ENCODE measurements at regions not wholly inside any gene's neighbourhood (a gene's known extent, or its start where the extent isn't known, plus 50 kb on each side); places are given as distances from the start of the nearest gene placed in this dataset.

- H3K4me1 ChIP-seq = no peaks in the 10 kb centered on the region
- H3K36me3 ChIP-seq = no peaks in the 10 kb centered on the region
- TF ChIP-seq POLR2A (IDR thresholded peaks at IDR 0.05) = no peak
- TF ChIP-seq CTCF (IDR thresholded peaks at IDR 0.05 in 4 of 5, conservative IDR thresholded peaks at IDR 0.05 in 1 of 5) = no peak
- no peak overlapping the region for H3K4me3 ChIP-seq
- H3K27me3 ChIP-seq = no peaks in the 10 kb centered on the region
- in situ Hi-C loops (cut with MboI; ENCODE audit: low sequenced_read_pairs in 4 of 4) (no loop called here), intact Hi-C loops (cut with DNase I; ENCODE audit: low total_unique reads) (no loop called here)
- DNase-seq (no peak), ATAC-seq (no peak)
- H3K27ac ChIP-seq = no peak overlapping the region
- peaks cover 0 to 5% (median 0%) of the 10 kb centered on the region in 3 donors for H3K9me3 ChIP-seq
Measured at GRCh38 chr6:74510878-74511277, 695.0 kb downstream of the COL12A1 start.

GRCh38 chr6:74507649-74508048 lies 698.2 kb downstream of the COL12A1 start:
- Histone ChIP-seq H3K4me3 (no peak overlapping the region), H3K4me1 (no peaks in the 10 kb centered on the region), H3K27me3 (no peaks in the 10 kb centered on the region), H3K9me3 (peaks cover 0 to 8% (median 0%) of the 10 kb centered on the region in 3 donors), H3K36me3 (no peaks in the 10 kb centered on the region), H3K27ac (no peak overlapping the region)
- ATAC-seq = no peak
- intact Hi-C loops (cut with DNase I; ENCODE audit: low total_unique reads) = no loop called here
- no peak for DNase-seq
- in situ Hi-C loops (cut with MboI; ENCODE audit: low sequenced_read_pairs in 4 of 4) = no loop called here
- TF ChIP-seq CTCF (IDR thresholded peaks at IDR 0.05 in 4 of 5, conservative IDR thresholded peaks at IDR 0.05 in 1 of 5) = no peak
- no peak for TF ChIP-seq POLR2A (IDR thresholded peaks at IDR 0.05)

- no peak overlapping the region for H3K4me3 ChIP-seq
- in situ Hi-C loops (cut with MboI; ENCODE audit: low sequenced_read_pairs in 4 of 4) = no loop called here
- H3K36me3 ChIP-seq = no peaks in the 10 kb centered on the region
- peaks cover 0 to 8% (median 0%) of the 10 kb centered on the region in 3 donors for H3K9me3 ChIP-seq
- H3K27me3 ChIP-seq = no peaks in the 10 kb centered on the region
- no peak for ATAC-seq
- intact Hi-C loops (cut with DNase I; ENCODE audit: low total_unique reads) = no loop called here
- TF ChIP-seq POLR2A (IDR thresholded peaks at IDR 0.05) (no peak), CTCF (IDR thresholded peaks at IDR 0.05 in 4 of 5, conservative IDR thresholded peaks at IDR 0.05 in 1 of 5) (no peak)
- no peak for DNase-seq
- H3K27ac ChIP-seq = no peak overlapping the region
- H3K4me1 ChIP-seq = no peaks in the 10 kb centered on the region
Measured at GRCh38 chr6:74505391-74505790, 700.5 kb downstream of the COL12A1 start.

GRCh38 chr6:74504941-74505340 lies 700.9 kb downstream of the COL12A1 start:
- DNase-seq = no peak
- peaks cover 0 to 8% (median 0%) of the 10 kb centered on the region in 3 donors for H3K9me3 ChIP-seq
- H3K27ac ChIP-seq = no peak overlapping the region

More at GRCh38 chr6:74504941-74505340, 700.9 kb downstream of the COL12A1 start:
- no peaks in the 10 kb centered on the region for H3K36me3 ChIP-seq
- no peak for ATAC-seq
- no peak for TF ChIP-seq CTCF (IDR thresholded peaks at IDR 0.05 in 4 of 5, conservative IDR thresholded peaks at IDR 0.05 in 1 of 5)
- no peak for TF ChIP-seq POLR2A (IDR thresholded peaks at IDR 0.05)
- intact Hi-C loops (cut with DNase I; ENCODE audit: low total_unique reads) (no loop called here), in situ Hi-C loops (cut with MboI; ENCODE audit: low sequenced_read_pairs in 4 of 4) (no loop called here)
- H3K27me3 ChIP-seq = no peaks in the 10 kb centered on the region
- no peak overlapping the region for H3K4me3 ChIP-seq
- no peaks in the 10 kb centered on the region for H3K4me1 ChIP-seq
